NCI-H2107 (cell line): ENCODE measurements at regions not wholly inside any gene's neighbourhood (a gene's known extent, or its start where the extent isn't known, plus 50 kb on each side); places are given as distances from the start of the nearest gene placed in this dataset.

Experiments
- DNase-seq: peaks from one replicate; lab custom pipeline; 2025; lab: John Stamatoyannopoulos, UW

- DNase-seq = no peak
Measured at GRCh38 chr6:159099276-159099675, 54.5 kb upstream of the TAGAP start.

- peak; percentile 35 for DNase-seq
Measured at GRCh38 chr6:159098636-159099106, 53.9 kb upstream of the TAGAP start.

- DNase-seq = no peak
Measured at GRCh38 chr6:159097256-159097655, 52.5 kb upstream of the TAGAP start.

DNA sequence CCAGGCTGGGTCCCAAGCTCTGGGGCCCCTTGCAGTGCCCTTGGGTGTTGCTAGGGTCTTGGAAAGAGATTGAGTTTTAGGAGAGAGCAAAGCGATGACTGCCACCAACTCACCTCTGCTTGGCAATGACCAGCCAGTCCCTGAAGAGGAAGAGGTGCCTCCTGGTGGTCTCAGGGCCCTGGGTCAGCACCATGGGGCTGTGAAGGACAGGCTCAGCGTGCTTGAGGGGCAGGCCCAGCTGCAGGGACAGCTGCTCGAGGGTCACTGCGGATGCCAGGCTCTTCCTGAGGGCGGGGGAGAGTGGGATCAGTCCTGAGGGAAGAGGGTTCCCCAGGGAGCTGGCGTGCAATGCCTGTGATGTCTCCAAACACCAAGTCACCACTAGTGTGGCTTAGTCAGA lies 50.8 kb upstream of the TAGAP start:
- no peak for DNase-seq

- no peak for DNase-seq
Measured at GRCh38 chr6:159094444-159095252, 49.9 kb upstream of the TAGAP start.
